NCI-H1105 treated with DMSO at 0.1 percent for 48 hours (cell line): ENCODE measurements at regions not wholly inside any gene's neighbourhood (a gene's known extent, or its start where the extent isn't known, plus 50 kb on each side); places are given as distances from the start of the nearest gene placed in this dataset.
"Not testable (repeated sequence)": the region's sequence is repeated elsewhere in the genome, so short reads cannot be mapped to it uniquely, and the experiment has no call there.

ENCODE experiments used
- DNase-seq: peaks from one replicate; lab custom pipeline; 2025; lab: John Stamatoyannopoulos, UW

DNA sequence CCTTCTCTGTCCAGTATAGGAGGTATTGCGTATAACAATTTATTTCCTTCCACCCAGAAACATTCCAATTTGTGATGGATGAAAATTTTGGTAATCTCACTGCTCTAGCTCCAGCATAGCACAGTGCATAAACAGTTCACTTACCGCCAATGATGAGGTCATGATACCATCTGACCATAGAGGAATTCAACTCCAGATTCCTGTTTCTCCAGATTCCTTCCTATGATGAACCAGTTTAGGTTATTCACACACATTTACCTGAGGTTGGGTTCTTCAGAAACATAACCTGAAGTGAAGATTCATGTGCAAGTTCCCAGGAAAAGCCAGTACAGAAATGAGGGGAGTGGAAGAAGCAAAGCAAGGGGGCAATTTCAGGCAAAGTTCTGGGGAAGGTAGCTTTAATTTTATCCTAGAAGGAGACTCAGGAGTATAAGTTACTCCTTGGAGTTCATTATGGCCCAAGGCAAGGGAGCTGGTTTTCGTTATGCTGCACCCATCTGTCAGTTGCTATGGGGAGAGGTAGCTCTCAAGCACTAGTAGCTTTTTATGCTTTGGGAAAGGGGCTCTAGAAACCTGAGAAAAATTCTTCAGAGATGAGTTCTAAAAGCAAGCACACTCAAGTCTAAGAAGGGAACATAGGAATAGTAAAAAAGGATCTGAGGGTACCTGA is 121.6 kb downstream of the CASP12 start:
- no peak for DNase-seq

DNA sequence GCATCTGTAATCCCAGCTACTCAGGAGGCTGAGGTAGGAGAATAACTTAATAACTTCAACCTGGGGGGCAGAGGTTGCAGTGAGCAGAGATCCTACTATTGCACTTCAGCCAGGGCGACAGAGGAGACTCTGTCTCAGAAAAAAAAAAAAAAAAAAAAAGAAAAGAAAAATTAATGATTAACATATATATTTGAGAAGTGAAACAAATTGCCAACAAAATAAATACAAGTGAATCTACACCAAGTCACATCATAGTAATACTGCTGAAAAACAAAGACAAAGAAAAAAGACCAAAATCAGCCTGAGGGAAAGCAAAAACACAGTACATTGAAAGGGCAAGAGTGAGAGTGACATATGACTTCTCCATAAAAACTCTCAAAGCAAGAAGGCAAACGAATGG is 123.7 kb downstream of the CASP12 start:
- DNase-seq, result no peak

DNA sequence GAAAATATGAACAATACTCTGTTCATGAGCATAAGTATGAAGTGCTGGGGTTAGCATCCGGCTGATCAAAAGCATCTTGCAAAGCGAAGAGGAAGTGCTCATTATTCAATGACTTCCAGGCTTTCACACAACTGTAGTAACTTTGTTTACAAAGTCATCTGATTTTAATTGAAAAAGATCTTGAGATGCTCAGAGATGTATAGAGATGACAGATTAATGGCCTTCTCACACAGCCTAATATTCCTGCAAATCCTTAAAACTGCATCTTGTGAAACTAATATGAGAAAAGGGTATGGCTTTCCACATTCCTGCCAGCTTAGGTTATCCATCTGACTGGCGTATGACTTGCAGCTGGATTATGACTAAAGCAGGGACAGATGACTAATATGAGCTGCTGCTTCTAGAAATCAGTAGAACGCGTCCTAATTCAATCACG is 125.4 kb downstream of the CASP12 start:
- no peak for DNase-seq

DNA sequence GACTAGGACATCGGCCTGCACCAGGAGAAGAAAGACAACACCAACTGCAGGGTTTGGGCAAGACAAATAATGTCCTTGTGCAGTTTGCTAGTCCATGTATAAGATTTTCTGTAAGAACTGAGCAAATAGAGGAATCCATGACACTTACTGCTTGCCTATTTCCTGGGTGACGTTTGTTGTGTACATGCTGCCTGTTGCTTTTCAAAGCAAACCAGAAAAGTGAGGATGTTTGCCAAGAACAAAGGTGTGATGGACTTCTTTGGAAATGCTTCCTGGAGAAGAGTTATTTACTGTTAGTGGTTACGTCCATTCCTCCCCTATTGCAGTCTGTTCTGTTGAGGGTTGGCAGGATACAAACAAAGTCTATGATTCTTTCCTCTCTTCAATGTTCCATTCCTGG is 126.5 kb downstream of the CASP12 start:
- no peak for DNase-seq

DNA sequence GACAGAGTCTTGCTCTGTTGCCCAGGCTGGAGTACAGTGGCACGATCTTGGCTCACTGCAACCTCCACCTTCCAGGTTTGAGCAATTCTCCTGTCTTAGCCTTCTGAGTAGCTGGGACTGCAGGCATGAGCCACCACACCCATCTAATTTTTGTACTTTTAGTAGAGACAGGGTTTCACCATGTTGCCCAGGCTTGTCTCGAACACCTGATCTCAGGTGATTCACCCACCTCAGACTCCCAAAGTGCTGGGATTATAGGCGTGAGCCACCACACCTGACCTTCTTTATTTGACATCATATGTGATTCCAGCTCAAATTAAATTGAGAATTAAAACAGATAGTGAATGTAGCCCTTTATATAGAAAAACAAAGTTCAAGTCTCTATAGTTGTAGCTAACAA is 127.2 kb downstream of the CASP12 start:
- not testable (repeated sequence) for DNase-seq

DNA sequence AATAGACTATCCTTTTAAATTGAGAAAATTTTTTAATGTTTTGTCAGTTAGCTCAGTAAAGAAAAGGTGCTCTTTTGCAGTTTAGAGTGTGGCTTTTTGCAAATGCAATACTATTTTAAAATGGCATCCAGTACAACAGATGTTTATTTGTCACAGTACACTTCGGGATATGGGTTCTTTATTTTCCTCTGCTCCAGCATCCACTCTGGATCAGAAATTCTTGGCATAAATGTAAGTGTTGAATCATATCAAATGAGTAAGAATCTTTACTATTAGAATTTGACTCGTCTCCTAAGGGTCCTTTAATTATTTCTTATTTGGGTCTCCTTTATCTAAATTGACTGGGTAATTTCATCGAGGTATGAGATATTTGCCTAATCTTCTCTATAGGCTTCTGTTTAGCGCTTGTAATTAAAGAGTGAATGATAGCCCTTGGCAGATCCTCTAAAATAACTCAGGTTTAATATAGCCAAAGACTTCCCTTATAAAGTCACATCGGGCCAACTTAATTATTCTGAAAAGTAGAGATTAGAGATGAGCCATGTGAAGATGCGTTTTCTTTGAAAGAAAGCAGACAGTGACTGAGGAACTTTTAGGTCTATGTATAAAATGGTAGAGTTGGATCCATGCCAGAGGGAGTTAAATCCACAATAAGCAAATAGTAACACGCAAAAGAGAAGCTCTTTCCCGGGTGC is 132.7 kb downstream of the CASP12 start:
- DNase-seq, result no peak

DNA sequence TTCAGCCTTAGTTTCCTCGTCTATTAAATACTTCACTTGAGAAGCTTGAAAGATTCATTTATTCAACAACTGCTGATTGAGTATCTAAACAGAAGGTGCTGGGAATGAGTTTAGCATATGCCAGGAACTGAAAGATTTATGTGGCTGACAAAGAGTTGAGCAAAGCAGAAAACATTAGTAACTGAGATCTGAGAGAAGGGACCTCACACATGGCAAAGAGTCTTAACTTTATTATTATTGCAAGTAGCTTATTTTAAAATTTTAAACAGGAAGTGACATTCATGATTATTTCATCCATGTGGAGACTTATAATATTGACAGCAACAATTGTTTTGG is 133.6 kb downstream of the CASP12 start:
- no peak for DNase-seq

DNA sequence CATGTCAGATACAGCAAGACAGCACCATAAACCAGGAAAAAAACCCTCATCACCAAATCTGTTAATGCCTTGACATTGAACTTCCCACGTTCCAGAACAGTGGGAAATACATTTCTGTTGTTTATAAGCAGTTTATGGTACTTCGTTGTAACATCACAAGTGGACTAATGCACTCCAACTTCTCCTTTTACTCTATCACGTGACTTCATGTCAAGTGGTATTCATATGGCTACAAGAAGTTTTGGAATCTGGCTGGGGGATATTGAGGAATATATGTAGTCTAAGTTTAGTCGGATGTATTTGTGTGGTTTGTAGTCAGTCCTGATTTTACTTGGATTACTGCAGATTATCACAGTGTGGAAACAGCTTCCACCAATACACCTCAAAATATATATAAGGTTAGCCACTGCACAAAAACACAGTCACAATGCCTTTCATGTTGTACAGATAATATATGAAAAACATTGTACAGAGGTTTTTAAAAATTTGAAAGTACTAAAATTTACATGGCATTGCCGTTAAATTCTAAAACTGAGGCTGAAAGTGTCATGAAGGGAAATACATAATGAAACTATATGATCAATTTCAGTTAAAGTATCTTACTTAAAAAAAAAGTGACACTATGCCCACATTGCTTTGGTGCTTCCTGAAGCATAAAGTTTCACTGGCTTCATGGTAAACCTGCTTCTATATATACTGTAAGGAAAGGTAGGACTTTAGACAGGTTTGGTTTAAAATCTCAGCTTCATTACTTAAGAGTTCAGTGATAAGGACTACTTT is 134.1 kb downstream of the CASP12 start:
- no peak for DNase-seq

DNA sequence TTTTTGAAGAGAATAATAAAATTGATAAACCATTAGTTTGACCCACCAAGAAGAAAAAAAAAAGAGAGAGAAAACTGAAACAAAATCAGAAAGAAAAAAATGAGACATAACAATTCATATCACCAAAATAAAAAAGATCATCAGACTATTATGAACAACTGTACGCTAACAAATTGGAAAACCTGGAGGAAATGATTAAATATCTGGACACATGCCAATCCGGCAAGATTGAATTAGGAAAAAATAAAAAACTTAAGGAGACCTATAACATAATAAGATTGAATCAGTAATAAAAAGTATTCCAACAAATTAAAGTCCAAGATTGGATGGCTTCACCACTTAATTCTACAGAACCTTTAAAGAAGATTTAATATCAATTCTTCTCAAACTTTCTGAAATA is 136.7 kb downstream of the CASP12 start:
- DNase-seq, result no peak

DNA sequence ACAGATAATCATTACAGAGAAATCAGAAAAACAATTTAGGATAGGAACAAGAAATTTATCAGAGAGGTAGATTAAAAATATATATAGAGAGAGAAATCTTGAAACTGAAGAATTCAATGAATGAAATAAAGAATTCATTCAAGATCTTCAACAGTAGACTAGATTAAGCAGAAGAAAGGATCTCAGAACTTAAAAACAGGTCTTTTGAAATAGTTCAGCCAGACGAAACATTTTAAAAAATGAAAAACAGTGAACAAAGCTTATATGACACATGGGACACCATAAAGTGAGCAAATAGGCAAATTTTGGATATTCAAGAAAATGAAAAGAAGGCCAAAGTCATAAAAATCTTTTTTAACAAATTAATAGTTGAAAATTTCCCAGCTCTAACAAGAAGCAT is 138.8 kb downstream of the CASP12 start:
- DNase-seq, result no peak

DNA sequence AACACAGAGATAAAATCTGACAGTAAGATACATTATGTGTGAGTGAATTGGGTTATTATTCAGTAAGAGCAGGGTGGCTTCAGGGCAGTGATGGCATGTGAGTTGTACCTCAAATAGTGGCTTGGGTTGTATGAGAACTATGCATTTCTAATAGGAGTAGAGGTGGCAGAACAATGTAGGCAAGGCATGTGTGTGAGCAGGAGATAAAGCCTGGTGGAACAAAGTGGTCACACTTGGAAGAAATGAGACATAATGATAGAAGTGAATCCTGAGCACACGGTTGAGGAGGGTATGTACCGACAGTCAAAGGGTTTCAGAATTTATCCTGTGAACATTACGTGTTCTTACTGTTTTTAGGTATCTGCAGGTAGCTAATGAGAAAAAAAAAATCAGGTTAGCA is 159.3 kb downstream of the CASP12 start:
- no peak for DNase-seq

DNA sequence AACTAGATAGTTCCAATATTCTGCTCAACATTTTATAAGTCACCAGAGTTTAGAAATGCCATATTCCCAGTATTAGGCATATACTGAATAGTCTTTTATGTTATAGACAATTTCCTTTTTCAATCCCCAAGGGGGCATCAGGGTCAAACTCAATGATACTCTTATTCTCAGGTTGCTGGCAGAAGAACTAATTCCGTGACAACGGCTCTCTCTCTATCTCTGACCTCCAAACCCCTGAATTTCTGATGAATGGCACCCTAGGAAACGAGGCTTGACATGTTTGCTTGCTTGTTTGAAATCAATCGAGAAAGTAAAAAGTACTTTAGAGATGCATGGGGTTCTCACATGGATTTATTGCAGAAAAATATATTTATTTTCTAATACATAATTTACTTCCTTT is 160.1 kb downstream of the CASP12 start:
- DNase-seq, result no peak

DNA sequence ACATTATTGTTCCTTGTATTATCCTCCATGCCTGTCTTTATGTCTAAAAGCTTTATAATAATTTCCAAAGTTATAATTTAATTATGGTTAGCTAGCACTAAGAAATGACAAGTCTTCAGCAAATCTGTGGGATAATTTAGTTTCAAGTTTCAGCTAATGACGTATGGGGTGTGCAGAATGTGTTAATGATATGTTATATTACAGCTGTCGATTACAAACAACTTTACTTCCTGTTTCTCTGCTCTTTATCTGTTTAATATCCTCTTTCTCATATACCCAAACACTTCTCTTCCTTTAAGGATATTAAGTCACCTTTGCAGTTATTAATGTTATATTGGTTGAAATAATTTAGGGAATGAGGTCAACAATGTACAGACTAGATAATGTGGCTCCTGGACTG is 161.8 kb downstream of the CASP12 start:
- DNase-seq, result no peak

DNA sequence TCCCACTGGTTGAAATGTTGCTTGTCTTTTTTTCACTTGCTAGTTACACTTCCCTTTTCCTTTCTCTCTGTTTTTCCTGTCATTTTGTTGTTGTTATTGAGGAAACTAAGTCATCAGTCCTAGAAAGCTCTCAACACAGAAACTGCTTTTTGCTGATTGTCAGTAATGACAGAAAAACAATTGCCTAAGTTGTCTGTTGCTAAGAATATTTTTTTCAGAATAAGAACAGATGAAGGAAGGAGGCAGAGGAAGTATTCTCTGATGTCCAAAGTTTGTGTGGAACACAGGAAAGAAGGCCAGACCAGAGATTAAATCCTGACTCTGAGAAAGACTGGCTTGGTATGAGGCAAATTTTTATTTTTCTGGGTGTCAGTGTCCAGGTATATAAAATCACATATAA is 163.3 kb downstream of the CASP12 start:
- DNase-seq, result no peak

DNA sequence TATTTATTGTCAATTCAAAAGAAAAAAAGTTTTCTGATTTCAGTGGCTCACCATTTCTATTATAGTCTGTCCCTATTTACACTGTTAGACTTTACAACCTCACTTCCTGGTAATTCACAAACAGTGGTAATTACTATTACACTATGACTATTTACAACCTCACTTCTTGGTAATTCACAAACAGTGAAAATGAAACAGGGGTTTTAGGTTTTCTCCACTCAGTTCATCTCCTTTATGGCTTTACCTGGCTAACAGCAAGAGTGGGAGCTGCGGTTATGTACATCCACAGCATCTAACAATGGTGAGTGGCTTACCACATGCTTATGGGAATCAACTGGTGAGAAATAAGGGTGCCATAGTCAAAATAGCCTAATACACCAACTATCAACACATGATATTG is 166.4 kb downstream of the CASP12 start:
- no peak for DNase-seq

DNA sequence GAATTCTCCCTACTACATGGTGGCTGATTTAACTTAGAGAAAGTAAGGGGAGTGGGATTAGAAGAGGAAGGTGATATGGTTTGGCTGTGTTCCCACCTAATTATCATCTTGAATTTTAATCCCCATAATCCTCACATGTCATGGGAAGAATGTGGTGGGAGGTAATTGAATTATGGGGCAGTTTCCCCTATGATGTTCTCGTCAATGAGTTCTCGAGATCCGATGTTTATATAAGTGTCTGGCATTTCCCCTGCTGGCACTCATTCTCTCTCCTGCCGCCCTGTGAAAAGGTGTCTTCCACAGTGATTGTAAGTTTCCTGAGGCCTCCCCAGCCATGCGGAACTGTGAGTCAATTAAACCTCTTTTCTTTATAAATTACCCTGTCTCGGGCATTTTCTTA is 169.3 kb downstream of the CASP12 start:
- no peak for DNase-seq

DNA sequence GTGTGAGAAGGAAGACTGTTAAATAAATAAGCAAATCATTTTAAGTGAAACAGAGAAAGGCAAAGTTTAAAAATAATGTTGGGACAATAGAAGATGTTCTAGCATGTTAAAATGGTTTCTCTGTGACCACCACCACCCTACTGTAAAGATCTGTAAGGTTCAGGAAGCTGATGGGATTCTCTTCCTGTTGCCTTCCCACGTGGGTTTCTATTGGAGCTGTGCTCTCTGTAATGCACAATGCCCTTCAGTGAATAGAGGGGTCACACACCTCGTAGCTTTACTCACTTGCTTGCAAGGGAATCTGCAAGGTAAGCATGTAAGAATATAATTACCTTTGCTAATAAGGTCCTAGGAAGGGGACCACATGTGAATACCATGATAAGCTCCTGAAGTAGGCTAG is 170.5 kb downstream of the CASP12 start:
- no peak for DNase-seq

DNA sequence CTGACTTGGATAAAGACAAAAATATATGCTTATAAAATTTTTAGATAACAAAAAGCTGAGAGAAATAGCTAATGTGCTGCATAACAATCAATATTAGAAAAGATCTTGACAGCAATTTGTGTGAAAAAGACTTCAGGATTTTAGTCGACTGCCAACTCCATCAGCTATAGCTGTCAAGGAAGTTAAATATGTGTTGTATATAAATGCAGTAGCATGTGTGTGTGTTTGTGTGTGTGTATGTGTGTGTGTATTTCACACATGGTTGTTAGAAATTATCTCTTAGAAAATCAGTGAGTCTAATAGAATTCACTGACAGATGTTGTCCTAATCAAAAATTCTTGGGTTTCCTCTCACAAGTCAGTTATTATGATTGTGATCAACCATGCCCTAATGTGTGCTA is 171.2 kb downstream of the CASP12 start:
- no peak for DNase-seq

DNA sequence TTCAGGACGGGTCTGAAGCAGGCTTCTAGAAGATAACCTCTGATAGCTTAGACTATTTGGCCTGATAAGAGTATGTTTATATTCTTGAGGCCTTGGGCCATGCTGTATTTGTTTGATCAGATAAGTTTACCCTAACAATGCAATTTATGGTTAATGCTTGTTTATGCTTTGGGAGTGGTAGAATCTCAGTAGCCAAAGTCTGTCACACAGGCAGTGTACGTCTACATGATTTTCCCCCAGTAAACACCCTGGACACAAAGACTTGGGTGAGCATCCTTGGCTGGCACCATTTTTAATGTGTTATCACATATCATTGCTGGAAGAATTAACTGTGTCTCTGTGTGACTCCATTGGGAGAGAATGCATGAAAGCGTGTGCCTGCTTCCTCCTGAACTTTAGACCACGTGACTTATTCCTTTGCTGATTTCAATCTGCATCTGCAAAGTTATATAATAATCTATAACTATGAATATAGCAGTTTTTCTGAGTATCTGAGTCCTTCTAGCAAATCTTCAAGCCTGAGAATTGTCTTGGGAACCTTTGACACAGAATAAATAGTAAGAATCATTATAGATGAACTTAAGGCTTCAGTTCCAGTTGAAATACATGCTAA is 172.4 kb downstream of the CASP12 start:
- DNase-seq, result no peak

DNA sequence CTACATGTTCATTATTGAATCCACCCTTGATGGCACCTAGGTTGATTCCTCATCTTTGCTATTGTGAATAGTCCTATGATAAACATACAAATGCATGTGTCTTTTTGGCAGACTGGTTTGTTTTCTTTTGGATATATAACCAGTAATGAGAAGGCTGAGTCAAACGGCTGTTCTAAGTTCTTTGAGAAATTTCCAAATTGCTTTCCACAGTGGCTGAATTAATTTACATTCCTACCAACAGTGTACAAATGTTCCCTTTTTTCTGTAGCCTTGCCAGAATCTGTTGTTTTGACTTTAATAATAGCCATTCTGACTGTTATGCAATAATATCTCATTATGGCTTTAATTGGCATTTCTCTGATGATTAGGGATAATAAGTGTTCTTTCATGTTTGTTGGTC is 184.9 kb downstream of the CASP12 start:
- no peak for DNase-seq

DNA sequence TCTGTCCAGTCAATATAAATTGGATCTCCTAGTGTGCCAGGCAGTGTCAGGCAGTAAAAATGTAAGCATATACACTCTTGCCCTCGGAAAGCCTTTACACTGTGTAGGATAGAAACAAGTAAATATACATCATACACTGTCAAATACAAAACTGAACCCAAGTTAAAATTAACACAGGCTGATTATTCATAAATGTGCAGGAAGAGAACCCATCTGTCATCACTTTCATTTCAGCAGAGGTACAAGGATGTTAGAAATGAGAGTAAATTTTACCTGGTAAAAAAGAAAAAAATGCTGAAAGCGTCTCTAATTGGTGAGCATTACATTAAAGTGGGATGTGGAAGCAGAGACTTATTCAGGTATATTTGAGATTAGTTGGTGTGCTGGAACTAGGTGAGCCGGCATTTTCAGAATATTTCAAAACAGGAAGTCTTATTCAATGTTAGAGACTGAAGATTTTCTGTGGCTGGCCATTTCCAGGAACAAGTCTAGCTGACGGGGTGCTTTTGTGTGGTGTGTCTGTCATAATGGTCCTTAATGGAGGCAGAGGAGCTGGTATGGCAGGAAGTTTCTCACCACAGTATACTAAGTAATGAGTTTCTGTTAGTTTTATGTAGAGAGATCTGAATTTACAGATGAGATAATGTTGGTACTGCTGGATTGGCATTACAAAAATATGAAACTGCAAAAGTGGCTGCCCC is 192.6 kb downstream of the CASP12 start:
- DNase-seq, result no peak

DNA sequence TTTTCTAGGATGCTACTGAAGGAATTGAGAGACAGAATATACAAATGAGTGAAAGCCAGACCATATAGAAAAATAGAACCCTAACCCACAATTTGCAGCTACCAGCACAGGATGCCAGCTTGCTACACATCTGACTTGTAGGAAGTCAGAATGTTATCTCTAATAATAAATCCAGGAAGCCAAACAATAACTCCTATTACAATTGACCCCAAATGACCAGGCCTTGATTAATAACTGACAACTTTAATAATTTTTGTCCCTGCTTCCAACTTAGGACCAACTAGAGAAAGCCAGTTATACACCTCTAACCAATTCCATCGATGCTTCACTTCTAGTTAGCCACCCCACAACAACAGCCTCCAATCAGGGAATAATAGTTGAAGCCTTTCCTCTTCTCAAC is 193.4 kb downstream of the CASP12 start:
- DNase-seq, result no peak
